NCI-H345 (cell line): ENCODE measurements at regions not wholly inside any gene's neighbourhood (a gene's known extent, or its start where the extent isn't known, plus 50 kb on each side); places are given as distances from the start of the nearest gene placed in this dataset.

Source experiments
- DNase-seq: peaks from one replicate; lab custom pipeline; 2025; lab: John Stamatoyannopoulos, UW

DNA sequence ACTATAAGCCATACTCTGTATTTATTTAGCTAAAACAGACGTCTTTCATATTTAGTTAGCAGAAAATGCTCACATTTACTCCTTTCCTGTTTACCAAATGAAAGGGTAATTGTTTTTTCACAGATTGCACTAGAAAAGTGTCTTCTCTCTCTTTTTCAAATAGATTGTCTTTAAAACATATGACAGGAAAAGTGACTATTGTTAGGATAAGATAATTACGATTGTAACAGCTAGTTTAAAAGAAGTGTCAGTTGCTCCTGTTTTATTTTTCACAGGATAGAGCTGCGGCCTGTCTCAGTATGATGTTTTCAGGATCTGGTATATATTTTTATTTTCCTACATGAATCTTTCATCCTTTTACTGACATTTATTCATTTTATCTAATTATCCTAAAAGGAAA lies 353.5 kb downstream of the FBXO8 start:
- no peak for DNase-seq

- DNase-seq: no peak
Observed at GRCh38 chr4:173924561-173924960, 358.9 kb downstream of the FBXO8 start.

DNA sequence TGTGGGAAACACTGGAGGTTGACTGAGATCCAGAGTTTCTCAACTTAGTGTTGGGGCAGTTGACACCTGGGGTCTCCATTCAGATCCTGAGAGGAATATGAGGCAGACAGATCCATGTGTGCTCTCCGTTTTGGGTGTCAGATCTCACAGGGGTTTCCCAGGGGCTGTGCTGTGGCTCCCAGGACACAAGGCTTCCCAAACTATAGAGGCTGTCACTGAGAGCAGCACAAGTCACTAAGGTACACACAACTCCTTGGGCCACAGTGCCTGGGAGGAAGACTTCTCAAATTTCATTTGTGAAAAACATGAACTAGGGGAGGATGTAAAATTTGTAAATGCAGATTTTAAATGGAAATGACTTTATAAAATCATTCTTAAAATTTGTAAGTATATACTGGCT lies 363.6 kb downstream of the FBXO8 start:
- DNase-seq: no peak

DNA sequence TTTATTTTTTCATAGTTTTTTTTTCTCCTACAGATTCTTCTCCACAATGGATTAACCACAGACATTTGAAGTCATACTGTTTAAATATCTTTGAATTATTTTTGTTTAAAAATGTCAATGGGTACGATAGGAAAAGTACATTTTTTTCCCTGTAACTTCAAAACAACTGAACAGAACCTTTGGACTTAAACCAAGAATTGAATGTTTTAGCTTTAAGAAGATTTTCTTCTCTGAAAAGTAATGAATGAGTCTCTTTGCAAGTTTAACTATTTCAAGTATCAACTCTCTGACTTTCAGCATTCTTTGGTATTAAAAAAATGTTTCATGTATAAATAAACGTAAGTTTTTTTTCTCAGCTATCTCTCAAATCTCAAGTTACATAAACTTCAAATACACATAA lies 364.3 kb downstream of the FBXO8 start:
- no peak for DNase-seq

DNA sequence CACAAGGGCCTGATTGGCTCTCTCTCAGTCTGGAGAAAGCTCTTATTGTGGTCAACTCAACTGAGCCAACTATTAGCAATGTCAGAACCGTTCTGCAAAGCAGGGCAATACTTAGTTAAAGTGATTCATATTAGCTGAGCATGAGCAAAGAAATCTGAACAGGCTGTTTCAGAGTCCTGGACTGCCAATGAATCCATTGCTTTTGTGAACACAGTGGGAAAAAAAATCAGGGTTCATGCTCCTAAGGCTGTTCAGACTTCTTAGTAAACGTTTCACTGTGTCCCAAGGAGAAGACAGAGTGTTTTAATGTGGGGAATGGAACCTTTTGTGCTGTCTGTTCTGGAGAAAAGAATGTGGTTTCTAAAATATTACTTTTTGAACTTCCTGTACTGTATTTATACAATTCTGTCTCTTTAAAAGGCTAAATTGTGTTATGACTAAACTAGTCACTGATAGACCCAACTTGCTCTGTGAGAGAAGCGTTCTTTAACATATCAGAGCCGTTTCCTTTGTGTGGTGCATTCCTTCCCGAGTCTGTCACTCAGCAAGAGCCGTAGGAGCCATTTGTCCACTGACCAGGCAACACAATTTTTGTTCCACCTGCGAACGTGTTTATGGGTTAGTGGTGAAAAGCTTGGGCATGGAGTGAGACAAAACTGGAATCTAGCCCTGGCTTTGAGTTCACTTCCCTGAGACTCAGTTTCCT lies 366.1 kb downstream of the FBXO8 start:
- DNase-seq: no peak

DNA sequence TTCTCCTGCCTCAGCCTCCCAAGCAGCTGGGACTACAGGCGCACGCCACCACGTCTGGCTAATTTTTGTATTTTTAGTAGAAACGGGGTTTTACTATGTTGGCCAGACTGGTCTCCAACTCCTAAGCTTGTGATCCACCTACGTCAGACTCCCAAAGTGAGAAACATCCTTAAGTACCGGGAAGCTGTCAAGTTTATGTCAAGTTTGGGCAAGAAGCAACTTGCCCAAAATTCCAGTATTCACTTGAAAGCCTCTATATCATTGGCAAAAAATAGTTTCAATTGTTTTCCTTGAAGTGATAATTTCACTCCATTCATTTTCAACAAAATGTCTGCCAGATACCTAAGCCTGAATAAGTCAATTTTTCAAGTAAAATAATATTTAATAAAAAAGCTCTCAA lies 370.0 kb downstream of the FBXO8 start:
- no peak for DNase-seq

DNA sequence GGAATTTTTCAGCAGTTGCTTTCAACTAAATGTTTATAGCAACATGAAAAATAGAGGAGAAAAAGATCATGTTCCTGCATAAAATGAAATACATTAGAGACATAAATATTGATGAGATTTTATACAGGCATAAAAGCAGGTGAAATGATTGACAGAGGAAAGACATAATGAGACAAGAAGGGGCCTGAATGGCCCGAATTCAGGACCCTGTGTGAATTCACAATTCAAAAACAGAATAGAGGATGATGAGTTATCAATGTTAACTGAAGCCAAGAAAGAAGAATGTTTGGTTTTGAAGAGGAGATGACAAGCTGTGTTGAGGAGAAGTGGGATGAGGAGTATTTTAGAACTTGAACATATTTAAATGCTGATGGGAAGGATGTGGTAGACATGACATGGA lies 371.1 kb downstream of the FBXO8 start:
- no peak for DNase-seq

- no peak for DNase-seq
Observed at GRCh38 chr4:173910891-173911290, 372.6 kb downstream of the FBXO8 start.

- DNase-seq: no peak
Observed at GRCh38 chr4:173909294-173909693, 374.2 kb downstream of the FBXO8 start.

GRCh38 chr4:173899813-173900212 lies 369.8 kb upstream of the HAND2 start:
- DNase-seq: no peak

DNA sequence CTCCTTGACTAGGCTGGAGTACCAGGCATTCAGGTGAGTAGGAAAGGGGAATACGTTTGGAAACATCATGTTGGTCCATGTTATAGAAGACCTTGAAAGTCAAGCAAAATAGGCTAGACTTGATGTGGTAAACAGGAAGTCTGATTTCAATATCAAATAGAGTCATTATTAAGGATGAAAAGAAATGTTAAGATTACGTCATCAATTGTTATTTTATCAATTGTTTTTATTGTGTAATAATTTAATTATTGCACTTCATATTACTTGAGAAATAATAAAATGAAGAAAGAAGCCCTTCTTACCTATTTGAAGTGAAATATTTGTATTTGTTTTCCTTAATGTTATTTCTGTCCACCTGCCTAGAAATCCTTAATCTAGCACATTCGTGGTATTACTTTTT lies 361.0 kb upstream of the HAND2 start:
- DNase-seq: no peak

- DNase-seq: no peak
Observed at GRCh38 chr4:173883821-173884220, 353.8 kb upstream of the HAND2 start.

- no peak for DNase-seq
Observed at GRCh38 chr4:173880897-173881296, 350.9 kb upstream of the HAND2 start.

DNA sequence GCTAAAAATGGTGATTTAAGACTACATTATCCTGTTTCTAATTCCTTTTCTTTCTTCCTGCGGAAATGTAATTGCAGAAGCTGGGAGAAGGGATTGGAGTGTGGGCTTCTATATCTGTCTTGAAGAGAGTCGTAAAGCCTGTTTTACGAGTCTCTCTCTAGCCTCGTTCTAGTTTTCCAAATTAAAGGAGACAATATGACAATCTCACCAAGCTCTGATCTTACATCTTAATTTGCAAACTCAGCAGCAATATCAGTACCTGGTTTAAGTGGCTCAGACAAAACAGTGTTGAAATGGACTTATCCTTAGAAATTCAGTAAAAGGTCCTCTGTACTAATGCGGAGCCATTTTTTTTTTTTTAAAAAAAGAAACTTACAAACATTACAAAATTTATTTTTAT lies 349.5 kb upstream of the HAND2 start:
- DNase-seq: no peak

DNA sequence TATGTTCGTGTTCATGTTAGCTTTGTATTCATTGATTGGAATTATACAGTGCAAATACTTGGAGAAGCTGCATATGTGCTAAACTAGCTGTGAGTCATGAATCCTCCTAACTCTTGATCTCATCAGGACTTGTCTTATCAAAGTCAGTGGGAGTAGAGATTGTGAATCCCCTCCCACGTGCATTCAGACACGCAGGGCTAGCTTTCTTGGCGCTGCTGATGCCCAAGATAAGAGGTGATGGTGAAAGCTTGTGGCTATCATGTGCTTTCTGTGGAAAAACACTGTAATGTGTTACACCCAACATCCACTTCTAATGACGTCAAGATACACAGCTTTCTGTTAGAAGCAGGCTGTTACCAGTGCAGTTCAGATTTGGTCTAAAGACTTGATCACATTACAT lies 348.7 kb upstream of the HAND2 start:
- DNase-seq: no peak

GRCh38 chr4:173871643-173872042 lies 341.6 kb upstream of the HAND2 start:
- no peak for DNase-seq

- no peak for DNase-seq
Observed at GRCh38 chr4:173866322-173867026, 336.4 kb upstream of the HAND2 start.

- no peak for DNase-seq
Observed at GRCh38 chr4:173862754-173863153, 332.7 kb upstream of the HAND2 start.

DNA sequence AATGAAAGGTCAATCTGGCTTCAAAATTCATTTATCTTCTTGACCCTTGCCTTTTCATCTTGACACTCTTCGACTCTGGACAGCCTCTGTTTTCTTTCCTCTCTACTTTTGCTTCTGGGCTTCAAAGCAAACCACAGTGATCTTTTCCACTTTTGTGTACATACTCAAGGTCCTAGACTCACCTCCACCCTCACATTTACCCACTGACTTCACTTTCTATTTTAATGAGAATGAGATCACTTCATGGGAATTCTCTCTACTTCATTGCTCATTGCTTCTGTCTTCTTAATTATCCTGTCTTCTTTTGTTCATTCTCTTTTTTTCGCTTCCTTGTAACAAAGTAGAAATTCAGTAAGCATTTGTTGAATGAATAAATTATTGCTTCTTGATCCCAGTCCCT lies 330.1 kb upstream of the HAND2 start:
- DNase-seq: no peak

- no peak for DNase-seq
Observed at GRCh38 chr4:173859091-173859713, 329.2 kb upstream of the HAND2 start.

- DNase-seq: no peak
Observed at GRCh38 chr4:173858471-173858870, 328.4 kb upstream of the HAND2 start.

DNA sequence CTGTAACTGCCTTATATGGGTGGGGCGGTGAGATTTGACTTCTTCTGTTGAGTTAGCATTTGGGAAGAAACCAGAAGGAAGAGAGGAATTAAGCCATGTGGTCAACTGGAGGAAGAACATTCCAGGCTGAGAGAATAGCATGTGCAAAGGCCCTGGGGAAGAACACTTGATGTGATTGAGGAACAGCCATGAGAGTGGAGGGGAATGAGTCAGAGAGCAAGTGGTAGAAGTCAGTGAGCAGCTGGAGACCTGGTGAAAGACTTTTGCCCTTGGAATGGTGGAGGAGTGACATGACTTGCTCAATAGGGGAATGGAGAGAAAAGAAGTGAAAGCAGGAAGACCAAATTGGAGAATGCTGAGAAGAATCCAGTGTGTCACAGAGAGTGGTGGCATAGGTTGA lies 327.8 kb upstream of the HAND2 start:
- DNase-seq: no peak

DNA sequence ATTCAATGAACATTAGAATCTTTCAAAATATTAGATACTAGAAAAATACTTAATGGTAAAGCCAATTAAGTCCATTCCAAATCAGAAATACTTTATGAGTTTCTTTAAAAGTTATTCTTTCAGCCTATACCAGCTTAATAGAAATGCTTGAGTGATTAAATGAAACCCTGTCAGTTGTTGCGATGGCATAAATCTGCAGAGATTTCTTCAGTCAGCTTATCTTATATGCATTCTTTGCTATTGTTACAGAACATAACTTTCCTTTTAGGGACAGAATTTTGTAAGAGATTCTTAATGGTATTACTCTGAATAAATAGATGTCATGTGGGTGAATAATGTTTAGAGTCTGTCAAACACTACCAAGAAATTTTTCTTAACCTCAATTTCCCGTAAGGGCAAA lies 325.0 kb upstream of the HAND2 start:
- DNase-seq: no peak

DNA sequence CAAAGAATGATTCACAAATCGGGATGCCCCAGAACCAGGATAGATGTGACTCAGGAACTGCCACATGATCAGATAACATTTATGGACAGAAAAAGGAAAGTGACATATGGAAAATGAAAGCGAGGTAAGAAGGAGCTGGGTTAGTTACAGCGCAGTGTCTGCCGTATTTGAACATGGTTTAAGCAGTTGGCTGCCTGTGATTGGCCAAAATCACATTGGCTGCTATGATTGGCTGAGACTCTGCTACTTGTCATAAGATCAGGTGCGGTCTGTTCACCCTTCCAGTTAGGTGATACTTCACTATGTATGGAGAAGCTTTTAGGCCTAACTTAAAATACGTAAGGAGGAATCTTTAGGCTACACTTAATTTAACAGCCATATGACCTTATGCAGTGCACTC lies 322.7 kb upstream of the HAND2 start:
- no peak for DNase-seq
